ENCODE measurements at regions not wholly inside any gene's neighbourhood (a gene's known extent, or its start where the extent isn't known, plus 50 kb on each side); places are given as distances from the start of the nearest gene placed in this dataset.

DNA sequence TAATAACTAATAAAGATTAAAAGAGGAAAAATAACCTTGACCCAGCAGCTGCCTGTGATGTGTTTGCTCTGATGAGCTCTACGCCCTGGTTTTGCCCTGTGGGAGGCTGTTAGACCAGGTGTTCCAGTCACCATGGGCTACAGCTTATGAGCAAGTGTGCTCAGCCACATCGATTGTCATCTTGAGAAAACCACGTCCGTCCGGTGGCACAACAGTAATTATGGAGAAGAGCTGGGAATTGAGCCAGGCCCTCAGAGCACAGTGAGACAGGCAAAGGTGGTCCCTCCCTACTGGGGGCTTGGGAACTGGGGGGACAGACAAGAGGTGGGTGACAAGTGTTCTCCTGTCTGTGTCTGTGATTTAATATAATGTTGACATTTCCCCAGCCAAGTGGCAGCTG, 420.5 kb downstream of the MATN1 start (continued):
- TF ChIP-seq TCF4 (CRISPR knock-in tag; IDR thresholded peaks at IDR 0.05; ENCODE audit: borderline replicate concordance) (no peak), ARNTL (CRISPR knock-in tag; IDR thresholded peaks at IDR 0.05; ENCODE audit: borderline replicate concordance, low read depth) (no peak), RARB (CRISPR knock-in tag; IDR thresholded peaks at IDR 0.05) (no peak), ISL1 (CRISPR knock-in tag; IDR thresholded peaks at IDR 0.05) (no peak), ZNF70 (CRISPR knock-in tag; IDR thresholded peaks at IDR 0.05) (no peak), CSDC2 (CRISPR knock-in tag; IDR thresholded peaks at IDR 0.05) (no peak)

DNA sequence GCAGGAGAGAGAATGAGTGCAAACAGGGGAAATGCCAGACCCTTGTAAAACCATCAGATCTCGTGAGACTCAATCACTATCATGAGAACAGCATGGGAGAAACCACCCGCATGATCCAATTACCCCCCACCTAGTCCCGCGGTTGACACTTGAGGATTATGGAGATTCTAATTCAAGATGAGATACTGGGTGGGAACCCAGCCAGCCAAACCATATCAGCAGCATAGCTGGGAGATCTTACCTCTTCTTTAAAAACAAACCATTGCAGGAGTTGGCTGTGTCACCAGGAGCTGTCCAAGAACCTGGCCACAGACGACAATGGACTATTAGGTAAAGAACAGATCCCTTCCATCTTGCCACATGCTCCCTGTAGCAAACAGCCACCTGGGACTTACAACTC, 422.7 kb downstream of the MATN1 start:
- TF ChIP-seq ZNF70 (CRISPR knock-in tag; IDR thresholded peaks at IDR 0.05) (no peak), ZFP30 (CRISPR knock-in tag; IDR thresholded peaks at IDR 0.05) (no peak), ARNTL (CRISPR knock-in tag; IDR thresholded peaks at IDR 0.05; ENCODE audit: borderline replicate concordance, low read depth) (no peak), PPARA (CRISPR knock-in tag; IDR thresholded peaks at IDR 0.05; ENCODE audit: borderline replicate concordance) (no peak)
- TF ChIP-seq, protein P1, sequence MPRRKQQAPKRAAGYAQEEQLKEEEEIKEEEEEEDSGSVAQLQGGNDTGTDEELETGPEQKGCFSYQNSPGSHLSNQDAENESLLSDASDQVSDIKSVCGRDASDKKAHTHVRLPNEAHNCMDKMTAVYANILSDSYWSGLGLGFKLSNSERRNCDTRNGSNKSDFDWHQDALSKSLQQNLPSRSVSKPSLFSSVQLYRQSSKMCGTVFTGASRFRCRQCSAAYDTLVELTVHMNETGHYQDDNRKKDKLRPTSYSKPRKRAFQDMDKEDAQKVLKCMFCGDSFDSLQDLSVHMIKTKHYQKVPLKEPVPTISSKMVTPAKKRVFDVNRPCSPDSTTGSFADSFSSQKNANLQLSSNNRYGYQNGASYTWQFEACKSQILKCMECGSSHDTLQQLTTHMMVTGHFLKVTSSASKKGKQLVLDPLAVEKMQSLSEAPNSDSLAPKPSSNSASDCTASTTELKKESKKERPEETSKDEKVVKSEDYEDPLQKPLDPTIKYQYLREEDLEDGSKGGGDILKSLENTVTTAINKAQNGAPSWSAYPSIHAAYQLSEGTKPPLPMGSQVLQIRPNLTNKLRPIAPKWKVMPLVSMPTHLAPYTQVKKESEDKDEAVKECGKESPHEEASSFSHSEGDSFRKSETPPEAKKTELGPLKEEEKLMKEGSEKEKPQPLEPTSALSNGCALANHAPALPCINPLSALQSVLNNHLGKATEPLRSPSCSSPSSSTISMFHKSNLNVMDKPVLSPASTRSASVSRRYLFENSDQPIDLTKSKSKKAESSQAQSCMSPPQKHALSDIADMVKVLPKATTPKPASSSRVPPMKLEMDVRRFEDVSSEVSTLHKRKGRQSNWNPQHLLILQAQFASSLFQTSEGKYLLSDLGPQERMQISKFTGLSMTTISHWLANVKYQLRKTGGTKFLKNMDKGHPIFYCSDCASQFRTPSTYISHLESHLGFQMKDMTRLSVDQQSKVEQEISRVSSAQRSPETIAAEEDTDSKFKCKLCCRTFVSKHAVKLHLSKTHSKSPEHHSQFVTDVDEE (CRISPR knock-in tag; IDR thresholded peaks at IDR 0.05) = no peak
- TF ChIP-seq, protein P2, sequence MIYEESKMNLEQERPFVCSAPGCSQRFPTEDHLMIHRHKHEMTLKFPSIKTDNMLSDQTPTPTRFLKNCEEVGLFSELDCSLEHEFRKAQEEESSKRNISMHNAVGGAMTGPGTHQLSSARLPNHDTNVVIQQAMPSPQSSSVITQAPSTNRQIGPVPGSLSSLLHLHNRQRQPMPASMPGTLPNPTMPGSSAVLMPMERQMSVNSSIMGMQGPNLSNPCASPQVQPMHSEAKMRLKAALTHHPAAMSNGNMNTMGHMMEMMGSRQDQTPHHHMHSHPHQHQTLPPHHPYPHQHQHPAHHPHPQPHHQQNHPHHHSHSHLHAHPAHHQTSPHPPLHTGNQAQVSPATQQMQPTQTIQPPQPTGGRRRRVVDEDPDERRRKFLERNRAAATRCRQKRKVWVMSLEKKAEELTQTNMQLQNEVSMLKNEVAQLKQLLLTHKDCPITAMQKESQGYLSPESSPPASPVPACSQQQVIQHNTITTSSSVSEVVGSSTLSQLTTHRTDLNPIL (CRISPR knock-in tag; IDR thresholded peaks at IDR 0.05; ENCODE audit: low read depth) = no peak
- TF ChIP-seq, protein P3, sequence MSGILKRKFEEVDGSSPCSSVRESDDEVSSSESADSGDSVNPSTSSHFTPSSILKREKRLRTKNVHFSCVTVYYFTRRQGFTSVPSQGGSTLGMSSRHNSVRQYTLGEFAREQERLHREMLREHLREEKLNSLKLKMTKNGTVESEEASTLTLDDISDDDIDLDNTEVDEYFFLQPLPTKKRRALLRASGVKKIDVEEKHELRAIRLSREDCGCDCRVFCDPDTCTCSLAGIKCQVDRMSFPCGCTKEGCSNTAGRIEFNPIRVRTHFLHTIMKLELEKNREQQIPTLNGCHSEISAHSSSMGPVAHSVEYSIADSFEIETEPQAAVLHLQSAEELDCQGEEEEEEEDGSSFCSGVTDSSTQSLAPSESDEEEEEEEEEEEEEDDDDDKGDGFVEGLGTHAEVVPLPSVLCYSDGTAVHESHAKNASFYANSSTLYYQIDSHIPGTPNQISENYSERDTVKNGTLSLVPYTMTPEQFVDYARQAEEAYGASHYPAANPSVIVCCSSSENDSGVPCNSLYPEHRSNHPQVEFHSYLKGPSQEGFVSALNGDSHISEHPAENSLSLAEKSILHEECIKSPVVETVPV (CRISPR knock-in tag; IDR thresholded peaks at IDR 0.05) = no peak
- ATAC-seq = no peak

DNA sequence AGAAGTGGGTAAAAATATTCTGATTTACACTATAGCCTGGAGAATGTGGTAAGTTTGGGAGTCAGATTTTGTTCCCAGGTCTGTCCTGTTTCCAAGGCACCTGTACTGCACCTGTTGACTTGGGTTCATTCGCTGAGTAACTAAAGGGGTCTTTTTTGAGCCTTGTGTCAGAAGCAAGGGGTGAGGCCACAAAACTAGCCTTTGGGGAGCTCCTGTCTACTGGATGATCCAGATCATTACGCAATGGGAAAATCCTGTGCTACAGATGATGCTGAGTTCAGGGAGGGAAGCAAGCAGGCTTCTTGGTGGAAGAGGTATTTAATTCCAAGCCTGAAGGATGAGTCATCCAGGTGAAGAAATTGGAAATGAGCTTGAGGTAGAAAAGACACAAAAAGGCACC, 424.0 kb downstream of the MATN1 start:
- no peak for TF ChIP-seq PPARA (CRISPR knock-in tag; IDR thresholded peaks at IDR 0.05; ENCODE audit: borderline replicate concordance)
- TF ChIP-seq BACH2 (CRISPR knock-in tag; IDR thresholded peaks at IDR 0.05; ENCODE audit: borderline replicate concordance) = no peak
- no peak for TF ChIP-seq OSR1 (CRISPR knock-in tag; IDR thresholded peaks at IDR 0.05)
- no peak for TF ChIP-seq ZNF565 (CRISPR knock-in tag; conservative IDR thresholded peaks at IDR 0.05; ENCODE audit: low read depth)
- TF ChIP-seq RARB (CRISPR knock-in tag; IDR thresholded peaks at IDR 0.05) = no peak
- ATAC-seq = no peak

DNA sequence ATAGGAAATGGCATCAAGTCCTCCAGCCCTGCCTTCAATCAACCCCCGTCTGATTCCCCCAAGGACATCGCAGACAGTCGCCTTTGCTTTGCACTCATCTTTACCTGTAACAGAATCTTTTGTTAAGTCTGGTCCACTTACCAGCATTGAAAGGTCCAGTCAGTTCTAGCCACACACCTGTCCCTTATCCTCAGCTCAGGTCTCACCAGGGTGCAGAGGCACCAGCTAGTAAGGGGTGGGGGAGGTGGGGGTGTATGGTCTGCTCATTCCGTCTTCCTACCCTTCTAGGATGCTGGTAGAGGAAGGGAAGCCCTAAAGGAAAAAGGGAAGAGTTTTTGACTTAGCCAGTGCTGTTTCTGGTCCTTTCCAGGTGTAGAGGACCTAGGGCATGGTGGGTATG, 427.7 kb downstream of the MATN1 start:
- ATAC-seq = no peak
- TF ChIP-seq PPARA (CRISPR knock-in tag; IDR thresholded peaks at IDR 0.05; ENCODE audit: borderline replicate concordance) (no peak), OSR1 (CRISPR knock-in tag; IDR thresholded peaks at IDR 0.05) (no peak), TCF4 (CRISPR knock-in tag; IDR thresholded peaks at IDR 0.05; ENCODE audit: borderline replicate concordance) (no peak), ZNF8 (CRISPR knock-in tag; IDR thresholded peaks at IDR 0.05) (no peak)
- TF ChIP-seq, protein P1 (CRISPR knock-in tag; IDR thresholded peaks at IDR 0.05) = no peak
- TF ChIP-seq, protein P4, sequence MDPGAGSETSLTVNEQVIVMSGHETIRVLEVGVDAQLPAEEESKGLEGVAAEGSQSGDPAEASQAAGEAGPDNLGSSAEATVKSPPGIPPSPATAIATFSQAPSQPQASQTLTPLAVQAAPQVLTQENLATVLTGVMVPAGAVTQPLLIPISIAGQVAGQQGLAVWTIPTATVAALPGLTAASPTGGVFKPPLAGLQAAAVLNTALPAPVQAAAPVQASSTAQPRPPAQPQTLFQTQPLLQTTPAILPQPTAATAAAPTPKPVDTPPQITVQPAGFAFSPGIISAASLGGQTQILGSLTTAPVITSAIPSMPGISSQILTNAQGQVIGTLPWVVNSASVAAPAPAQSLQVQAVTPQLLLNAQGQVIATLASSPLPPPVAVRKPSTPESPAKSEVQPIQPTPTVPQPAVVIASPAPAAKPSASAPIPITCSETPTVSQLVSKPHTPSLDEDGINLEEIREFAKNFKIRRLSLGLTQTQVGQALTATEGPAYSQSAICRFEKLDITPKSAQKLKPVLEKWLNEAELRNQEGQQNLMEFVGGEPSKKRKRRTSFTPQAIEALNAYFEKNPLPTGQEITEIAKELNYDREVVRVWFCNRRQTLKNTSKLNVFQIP (CRISPR knock-in tag; IDR thresholded peaks at IDR 0.05; ENCODE audit: borderline replicate concordance, low read depth) = no peak
